Esophagus muscularis mucosa (tissue), 4 donors: ENCODE measurements at regions not wholly inside any gene's neighbourhood (a gene's known extent, or its start where the extent isn't known, plus 50 kb on each side); places are given as distances from the start of the nearest gene placed in this dataset.

ENCODE experiments used
- DNase-seq: peaks from one replicate; pipeline ENCODE4 v3.0.0-alpha.2; 2017; ENCODE audit errors: extremely low spot score
- H3K27ac ChIP-seq, 4 donors: fragments of 200-600 bp; sonication (generic); replicated peaks in 1 of 4; 1 replicate in 3 of 4; 2 replicates in 1 of 4; pipeline ENCODE4 v1.5.1; 2016 to 2019; ENCODE audit warnings: mild to moderate bottlenecking in 1 of 4
- H3K27me3 ChIP-seq, 4 donors: fragments of 200-600 bp; sonication (generic); one replicate each; pipeline versions ENCODE4 v1.5.1 to v1.6.0; 2016 to 2019
- H3K36me3 ChIP-seq, 4 donors: fragments of 200-600 bp; sonication (generic); one replicate each; pipeline ENCODE4 v1.5.1; 2016 to 2019
- H3K4me1 ChIP-seq, 4 donors: fragments of 200-600 bp; sonication (generic); one replicate each; pipeline ENCODE4 v1.5.1; 2016 to 2019
- H3K4me3 ChIP-seq, 4 donors: fragments of 200-600 bp; sonication (generic); 1 replicate in 2 of 4; 2 replicates in 2 of 4; pipeline ENCODE4 v1.5.1; 2016 to 2019; ENCODE audit warnings: mild to moderate bottlenecking in 4 of 4, moderate library complexity in 1 of 4
- H3K9me3 ChIP-seq, 4 donors: fragments of 200-600 bp; sonication (generic); 1 replicate in 3 of 4; 2 replicates in 1 of 4; pipeline ENCODE4 v1.5.1; 2016 to 2019
- EP300 ChIP-seq: sonication (generic); formaldehyde crosslinking; IDR thresholded peaks from one replicate; pipeline ENCODE4 v1.6.1; 2017; ENCODE audit warnings: antibody characterized with exemption
- POLR2A ChIP-seq: fragments of 450-650 bp; IDR thresholded peaks from one replicate; pipeline ENCODE4 v1.6.1; 2017; ENCODE audit warnings: antibody characterized with exemption, moderate library complexity, mild to moderate bottlenecking, low read depth
- POLR2AphosphoS5 ChIP-seq, 2 donors: sonication (generic); formaldehyde crosslinking; IDR thresholded peaks; one replicate each; pipeline ENCODE4 v1.6.1; 2017; ENCODE audit warnings: antibody characterized with exemption in 2 of 2
- WGBS: methylation state at CpG from one replicate; pipeline ENCODE4 v1.1.5; 2018; 5-methylcytosine and 5-hydroxymethylcytosine counted together
- intact Hi-C: fragments of 100-400 bp; cut with DNase I; formaldehyde crosslinking; loops from one replicate; pipeline ENCODE4 v1.15.1; 2023
- TF ChIP-seq, protein P1 (sequence below), 3 experiments: fragments of 200-600 bp in 2 of 3; fragments of 450-650 bp in 1 of 3; sonication (generic) in 2 of 3; IDR thresholded peaks; one replicate each; pipeline ENCODE4 v1.5.1; 2017 to 2019; ENCODE audit warnings: antibody characterized with exemption in 3 of 3, mild to moderate bottlenecking in 2 of 3, moderate library complexity in 1 of 3

DNA sequence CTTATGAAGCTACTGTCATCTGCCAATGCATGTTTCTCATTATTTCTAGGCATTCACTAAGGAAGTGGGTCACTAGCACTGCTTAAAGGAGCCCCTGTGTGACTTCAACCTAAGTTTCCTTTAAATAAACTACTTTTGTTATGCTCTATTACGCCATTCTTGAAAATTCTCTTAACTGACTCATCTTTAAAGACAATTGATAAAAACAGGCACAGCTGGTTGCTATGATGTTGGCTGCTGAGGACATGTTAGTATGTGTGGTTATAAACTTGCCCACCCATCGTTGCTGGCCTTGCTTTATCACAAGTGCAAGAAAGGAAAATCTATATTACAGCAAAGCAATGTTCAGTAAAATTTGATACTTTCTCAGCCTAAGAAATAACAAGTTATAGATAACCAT lies 75.8 kb upstream of the CNTNAP4 start:
- Histone ChIP-seq H3K4me1 (no peaks in the 10 kb centered on the region), H3K27me3 (no peaks in the 10 kb centered on the region), H3K9me3 (no peaks in the 10 kb centered on the region), H3K27ac (no peak overlapping the region), H3K36me3 (no peaks in the 10 kb centered on the region), H3K4me3 (no peak overlapping the region)
- DNase-seq = no peak
- intact Hi-C loops = no loop called here
- TF ChIP-seq, protein P1, sequence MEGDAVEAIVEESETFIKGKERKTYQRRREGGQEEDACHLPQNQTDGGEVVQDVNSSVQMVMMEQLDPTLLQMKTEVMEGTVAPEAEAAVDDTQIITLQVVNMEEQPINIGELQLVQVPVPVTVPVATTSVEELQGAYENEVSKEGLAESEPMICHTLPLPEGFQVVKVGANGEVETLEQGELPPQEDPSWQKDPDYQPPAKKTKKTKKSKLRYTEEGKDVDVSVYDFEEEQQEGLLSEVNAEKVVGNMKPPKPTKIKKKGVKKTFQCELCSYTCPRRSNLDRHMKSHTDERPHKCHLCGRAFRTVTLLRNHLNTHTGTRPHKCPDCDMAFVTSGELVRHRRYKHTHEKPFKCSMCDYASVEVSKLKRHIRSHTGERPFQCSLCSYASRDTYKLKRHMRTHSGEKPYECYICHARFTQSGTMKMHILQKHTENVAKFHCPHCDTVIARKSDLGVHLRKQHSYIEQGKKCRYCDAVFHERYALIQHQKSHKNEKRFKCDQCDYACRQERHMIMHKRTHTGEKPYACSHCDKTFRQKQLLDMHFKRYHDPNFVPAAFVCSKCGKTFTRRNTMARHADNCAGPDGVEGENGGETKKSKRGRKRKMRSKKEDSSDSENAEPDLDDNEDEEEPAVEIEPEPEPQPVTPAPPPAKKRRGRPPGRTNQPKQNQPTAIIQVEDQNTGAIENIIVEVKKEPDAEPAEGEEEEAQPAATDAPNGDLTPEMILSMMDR (IDR thresholded peaks at IDR 0.05) = no peak
- no peak for TF ChIP-seq POLR2A
- no peak for TF ChIP-seq POLR2AphosphoS5 (IDR thresholded peaks at IDR 0.05)
- TF ChIP-seq EP300 = no peak
- WGBS = 75% methylated on average over 2 of the region's 2 CpGs

- Histone ChIP-seq H3K27ac (no peak overlapping the region), H3K4me1 (no peaks in the 10 kb centered on the region), H3K4me3 (no peak overlapping the region), H3K27me3 (no peaks in the 10 kb centered on the region), H3K9me3 (no peaks in the 10 kb centered on the region), H3K36me3 (no peaks in the 10 kb centered on the region)
- 80% methylated on average over 2 of the region's 2 CpGs for WGBS
- no peak for TF ChIP-seq POLR2AphosphoS5 (IDR thresholded peaks at IDR 0.05)
- no peak for TF ChIP-seq EP300
- TF ChIP-seq, protein P1 (IDR thresholded peaks at IDR 0.05) = no peak
- no peak for TF ChIP-seq POLR2A
- intact Hi-C loops = no loop called here
- no peak for DNase-seq
These were observed 73.0 kb upstream of the CNTNAP4 start for GRCh38 chr16:76204249-76204648.

DNA sequence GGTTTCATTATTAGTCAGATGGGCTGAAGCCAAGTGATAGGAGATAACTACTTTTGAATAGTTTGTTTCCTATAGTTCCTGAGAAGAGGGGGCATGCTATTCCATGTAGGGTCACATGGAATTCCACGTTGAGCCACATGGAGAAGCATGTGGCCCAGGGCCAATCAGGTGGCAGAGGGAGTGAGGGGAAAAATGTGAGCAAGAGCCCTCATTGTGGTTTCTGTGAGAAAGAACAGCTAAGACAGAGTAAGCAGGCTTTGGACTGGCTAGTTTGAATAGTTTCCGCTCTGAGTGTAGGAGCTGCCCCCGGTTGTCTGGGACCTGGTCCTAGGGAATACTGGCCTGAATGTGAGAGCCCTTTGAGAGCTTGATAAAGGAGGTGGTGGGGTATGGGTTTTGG lies 69.9 kb upstream of the CNTNAP4 start:
- TF ChIP-seq POLR2AphosphoS5 (IDR thresholded peaks at IDR 0.05) (no peak), POLR2A (no peak), EP300 (no peak)
- TF ChIP-seq, protein P1 (IDR thresholded peaks at IDR 0.05) = no peak
- intact Hi-C loops = no loop called here
- Histone ChIP-seq H3K36me3 (no peaks in the 10 kb centered on the region), H3K9me3 (no peaks in the 10 kb centered on the region), H3K4me1 (no peaks in the 10 kb centered on the region), H3K27me3 (no peaks in the 10 kb centered on the region), H3K4me3 (no peak overlapping the region), H3K27ac (no peak overlapping the region)
- no peak for DNase-seq
- WGBS = 62% methylated on average over 3 of the region's 3 CpGs

DNA sequence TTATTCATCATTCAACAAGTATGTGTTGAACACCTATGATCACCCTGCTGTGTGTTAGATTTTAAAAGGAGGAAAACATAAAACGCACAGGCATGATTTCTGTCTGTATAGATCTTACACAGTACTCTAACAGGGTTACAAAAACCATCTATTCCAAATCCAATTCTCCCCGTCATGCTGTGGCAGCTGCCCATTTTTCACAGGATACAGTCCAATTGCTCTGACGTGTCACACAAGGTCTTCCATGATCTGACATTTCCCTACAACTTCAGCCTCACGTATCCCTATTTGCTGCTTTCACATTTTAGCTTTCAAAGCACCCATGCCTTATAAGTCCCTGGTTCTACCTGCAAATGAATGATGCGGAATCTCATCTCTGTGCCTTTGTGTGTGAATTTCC lies 67.0 kb upstream of the CNTNAP4 start:
- Histone ChIP-seq H3K27ac (no peak overlapping the region), H3K9me3 (peaks cover 0 to 3% (median 0%) of the 10 kb centered on the region in 4 donors), H3K27me3 (no peaks in the 10 kb centered on the region), H3K4me3 (no peak overlapping the region), H3K4me1 (no peaks in the 10 kb centered on the region), H3K36me3 (no peaks in the 10 kb centered on the region)
- TF ChIP-seq, protein P1 (IDR thresholded peaks at IDR 0.05) = no peak
- TF ChIP-seq POLR2AphosphoS5 (IDR thresholded peaks at IDR 0.05) (no peak), EP300 (no peak), POLR2A (no peak)
- intact Hi-C loops = no loop called here
- DNase-seq = no peak
- 40% methylated on average over 5 of the region's 5 CpGs for WGBS

DNA sequence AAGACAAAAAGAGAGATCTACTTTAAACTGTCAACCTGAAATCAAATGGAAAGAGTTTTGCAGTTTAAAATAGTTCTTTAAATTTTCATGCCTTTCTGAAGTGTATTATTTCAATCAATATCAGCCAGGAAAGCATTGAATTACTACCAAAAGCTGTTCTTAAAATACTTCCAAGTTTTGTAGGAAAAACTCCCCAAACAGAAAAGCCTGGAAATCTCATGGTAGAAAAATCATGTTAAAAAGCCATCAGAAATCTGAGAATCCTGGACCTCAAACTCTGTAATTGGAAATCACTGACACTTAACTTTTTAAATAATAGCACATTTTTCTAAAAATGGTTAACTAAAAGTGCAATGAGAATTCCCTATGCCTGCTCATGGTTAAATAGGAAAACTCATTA lies 63.3 kb upstream of the CNTNAP4 start:
- DNase-seq = no peak
- no peak for TF ChIP-seq POLR2AphosphoS5 (IDR thresholded peaks at IDR 0.05)
- no peak for TF ChIP-seq POLR2A
- TF ChIP-seq, protein P1 (IDR thresholded peaks at IDR 0.05) = no peak
- TF ChIP-seq EP300 = no peak
- intact Hi-C loops = no loop called here
- H3K36me3 ChIP-seq = no peaks in the 10 kb centered on the region
- no peak overlapping the region for H3K27ac ChIP-seq
- no peaks in the 10 kb centered on the region for H3K4me1 ChIP-seq
- peaks cover 0 to 3% (median 0%) of the 10 kb centered on the region in 4 donors for H3K9me3 ChIP-seq
- no peaks in the 10 kb centered on the region for H3K27me3 ChIP-seq
- H3K4me3 ChIP-seq = no peak overlapping the region
